IPS-18c (cell line): ENCODE measurements at regions not wholly inside any gene's neighbourhood (a gene's known extent, or its start where the extent isn't known, plus 50 kb on each side); places are given as distances from the start of the nearest gene placed in this dataset.

ENCODE experiments used
- H3K4me3 ChIP-seq: 2 replicates; pipeline ENCODE4 v1.7.0; 2013; ENCODE audit warnings: low read depth, mild to moderate bottlenecking, low read length, moderate library complexity; ENCODE audit not compliant: insufficient read depth
- H3K9me3 ChIP-seq: one replicate; pipeline ENCODE4 v1.6.1; 2013; ENCODE audit warnings: mild to moderate bottlenecking, low read length, moderate library complexity; ENCODE audit not compliant: control insufficient read depth, insufficient read depth

- Histone ChIP-seq H3K9me3 (no peaks in the 10 kb centered on the region), H3K4me3 (no peak overlapping the region)
These were observed 728.6 kb upstream of the ADGRL2 start for GRCh38 chr1:81071969-81072753.

GRCh38 chr1:81071072-81071858, 729.5 kb upstream of the ADGRL2 start:
- no peaks in the 10 kb centered on the region for H3K9me3 ChIP-seq

GRCh38 chr1:81069856-81070255, 730.9 kb upstream of the ADGRL2 start:
- H3K9me3 ChIP-seq, result no peaks in the 10 kb centered on the region

More at GRCh38 chr1:81071072-81071858, 729.5 kb upstream of the ADGRL2 start:
- no peak overlapping the region for H3K4me3 ChIP-seq

GRCh38 chr1:81068726-81069125, 732.0 kb upstream of the ADGRL2 start:
- H3K4me3 ChIP-seq, result no peak overlapping the region

More at GRCh38 chr1:81069856-81070255, 730.9 kb upstream of the ADGRL2 start:
- no peak overlapping the region for H3K4me3 ChIP-seq

GRCh38 chr1:81053826-81054225, 746.9 kb upstream of the ADGRL2 start:
- Histone ChIP-seq H3K9me3 (no peaks in the 10 kb centered on the region), H3K4me3 (no peak overlapping the region)

More at GRCh38 chr1:81068726-81069125, 732.0 kb upstream of the ADGRL2 start:
- H3K9me3 ChIP-seq, result no peaks in the 10 kb centered on the region

- no peaks in the 10 kb centered on the region for H3K9me3 ChIP-seq
- H3K4me3 ChIP-seq, result no peak overlapping the region
These were observed 748.6 kb upstream of the ADGRL2 start for GRCh38 chr1:81052162-81052561.

- Histone ChIP-seq H3K9me3 (no peaks in the 10 kb centered on the region), H3K4me3 (no peak overlapping the region)
These were observed 750.3 kb upstream of the ADGRL2 start for GRCh38 chr1:81050390-81050789.

- H3K4me3 ChIP-seq, result no peak overlapping the region
- H3K9me3 ChIP-seq, result no peaks in the 10 kb centered on the region
These were observed 756.0 kb upstream of the ADGRL2 start for GRCh38 chr1:81044708-81045107.

- no peaks in the 10 kb centered on the region for H3K9me3 ChIP-seq
- H3K4me3 ChIP-seq, result no peak overlapping the region
These were observed 758.5 kb upstream of the ADGRL2 start for GRCh38 chr1:81042225-81042624.

- H3K9me3 ChIP-seq, result no peaks in the 10 kb centered on the region
- no peak overlapping the region for H3K4me3 ChIP-seq
These were observed 766.4 kb upstream of the ADGRL2 start for GRCh38 chr1:81034291-81034690.

GRCh38 chr1:81032973-81033425, 767.7 kb upstream of the ADGRL2 start:
- Histone ChIP-seq H3K9me3 (no peaks in the 10 kb centered on the region), H3K4me3 (no peak overlapping the region)

GRCh38 chr1:81032374-81032773, 768.4 kb upstream of the ADGRL2 start:
- Histone ChIP-seq H3K9me3 (no peaks in the 10 kb centered on the region), H3K4me3 (no peak overlapping the region)

GRCh38 chr1:81030441-81030840, 770.3 kb upstream of the ADGRL2 start:
- no peak overlapping the region for H3K4me3 ChIP-seq

GRCh38 chr1:81029266-81029665, 771.5 kb upstream of the ADGRL2 start:
- Histone ChIP-seq H3K9me3 (no peaks in the 10 kb centered on the region), H3K4me3 (no peak overlapping the region)

More at GRCh38 chr1:81030441-81030840, 770.3 kb upstream of the ADGRL2 start:
- H3K9me3 ChIP-seq, result no peaks in the 10 kb centered on the region

GRCh38 chr1:81023187-81023724, 777.5 kb upstream of the ADGRL2 start:
- no peak overlapping the region for H3K4me3 ChIP-seq
- H3K9me3 ChIP-seq, result no peaks in the 10 kb centered on the region

- Histone ChIP-seq H3K9me3 (no peaks in the 10 kb centered on the region), H3K4me3 (no peak overlapping the region)
These were observed 779.6 kb upstream of the ADGRL2 start for GRCh38 chr1:81021134-81021533.

GRCh38 chr1:81020506-81020905, 780.2 kb upstream of the ADGRL2 start:
- H3K9me3 ChIP-seq, result no peaks in the 10 kb centered on the region
- H3K4me3 ChIP-seq, result no peak overlapping the region

- H3K4me3 ChIP-seq, result no peak overlapping the region
- no peaks in the 10 kb centered on the region for H3K9me3 ChIP-seq
These were observed 790.6 kb upstream of the ADGRL2 start for GRCh38 chr1:81010126-81010525.
